Activated CD4-positive, alpha-beta T cell treated with anti-CD3 and anti-CD28 coated beads, Interleukin-2, amount 50 U/mL, for 24 hours (primary cell): ENCODE measurements at regions not wholly inside any gene's neighbourhood (a gene's known extent, or its start where the extent isn't known, plus 50 kb on each side); places are given as distances from the start of the nearest gene placed in this dataset.
"Not testable (repeated sequence)": the region's sequence is repeated elsewhere in the genome, so short reads cannot be mapped to it uniquely, and the experiment has no call there.

Experiments
- DNase-seq, 2 donors: peaks; one replicate each; pipeline ENCODE4 v3.0.0-alpha.2; 2020; ENCODE audit warnings: low read depth in 1 of 2, low spot score in 1 of 2

DNA sequence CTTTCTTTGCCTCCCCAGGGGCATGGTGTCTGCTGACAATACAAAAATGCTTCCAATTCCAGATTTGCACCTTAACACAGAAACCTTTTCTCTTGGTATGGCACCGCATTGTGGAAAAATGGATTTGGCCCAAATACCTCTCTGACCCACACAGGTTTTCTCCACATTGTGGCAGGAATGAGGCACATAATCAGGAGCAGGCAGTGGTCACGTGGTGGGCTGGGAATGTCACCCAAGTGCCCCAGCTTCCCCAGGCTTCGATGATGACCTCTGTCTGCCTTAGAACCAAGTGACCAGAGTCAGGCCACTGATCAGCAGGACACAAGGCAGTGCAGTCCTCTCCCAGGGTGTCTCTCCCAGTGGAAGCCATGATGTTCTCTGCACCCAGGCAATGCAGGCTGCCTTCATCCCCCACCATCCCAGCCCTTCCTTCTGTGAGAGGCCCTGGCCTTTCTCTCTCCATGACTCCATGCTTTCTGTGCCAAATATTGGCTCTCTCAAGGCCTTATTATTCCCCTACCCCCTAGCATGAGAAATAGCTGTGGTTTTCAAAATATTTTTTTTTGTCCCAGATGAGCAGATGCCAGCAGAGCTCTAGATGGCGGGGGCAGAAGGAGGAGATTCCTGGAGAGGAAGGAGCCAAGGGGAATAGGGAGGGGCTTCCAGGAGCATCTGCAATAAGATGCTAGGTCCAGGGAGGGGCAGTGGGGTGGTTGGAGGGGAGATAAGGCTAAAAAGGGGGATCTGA is 198.9 kb downstream of the ACKR3 start:
- no peak for DNase-seq

DNA sequence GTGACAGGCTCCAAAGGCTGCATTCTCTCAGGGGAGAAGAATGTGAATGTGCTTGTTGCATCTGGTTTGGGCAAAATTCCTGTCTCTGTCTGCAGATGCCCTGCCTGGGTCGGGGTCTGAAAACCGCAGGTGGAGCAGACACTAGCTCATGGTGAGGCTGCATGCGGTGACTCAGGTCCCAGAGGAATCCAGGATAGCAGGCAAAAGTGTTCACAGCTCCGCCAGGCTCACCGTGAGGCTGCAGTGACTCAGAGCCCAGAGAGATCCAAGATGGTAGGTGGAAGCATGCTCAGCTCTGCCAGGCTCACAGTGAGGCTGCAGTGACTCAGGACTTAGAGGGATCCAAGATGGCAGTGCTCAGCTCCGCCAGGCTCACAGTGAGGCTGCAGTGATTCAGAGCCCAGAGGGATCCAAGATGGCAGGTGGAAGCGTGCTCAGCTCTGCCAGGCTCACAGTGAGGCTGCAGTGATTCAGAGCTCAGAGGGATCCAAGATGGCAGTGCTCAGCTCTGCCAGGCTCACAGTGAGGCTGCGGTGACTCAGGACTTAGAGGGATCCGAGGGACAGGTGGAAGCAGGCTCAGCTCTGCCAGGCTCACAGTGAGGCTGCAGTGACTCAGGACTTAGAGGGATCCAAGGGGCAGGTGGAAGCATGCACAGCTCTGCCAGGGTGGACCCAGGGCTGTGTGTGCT is 200.5 kb downstream of the ACKR3 start:
- DNase-seq: no peak

- no peak for DNase-seq
Measured at GRCh38 chr2:236772220-236772837, 202.7 kb downstream of the ACKR3 start.

GRCh38 chr2:236773206-236773605 is 203.6 kb downstream of the ACKR3 start:
- no peak for DNase-seq

DNA sequence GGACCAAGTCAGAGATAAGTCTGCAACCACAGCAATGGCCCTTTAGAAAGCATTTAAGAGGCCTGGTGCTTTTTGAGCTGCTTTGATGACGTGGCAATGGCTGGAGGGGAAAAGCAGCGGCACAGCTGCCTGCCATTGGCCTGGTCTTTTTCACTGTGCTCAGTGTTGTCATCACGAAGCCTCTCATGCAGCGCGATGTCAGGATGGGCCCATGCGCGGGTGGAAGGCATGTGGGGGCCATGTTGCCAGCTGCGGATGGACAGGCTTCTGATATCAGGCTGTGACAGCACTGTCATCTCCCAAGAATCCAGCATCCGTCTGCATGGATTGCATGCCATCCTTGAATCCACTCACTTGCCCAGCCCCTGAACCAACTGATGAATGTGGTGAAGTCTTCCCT is 204.5 kb downstream of the ACKR3 start:
- DNase-seq: no peak

- no peak for DNase-seq
Measured at GRCh38 chr2:236775511-236775910, 205.9 kb downstream of the ACKR3 start.

DNA sequence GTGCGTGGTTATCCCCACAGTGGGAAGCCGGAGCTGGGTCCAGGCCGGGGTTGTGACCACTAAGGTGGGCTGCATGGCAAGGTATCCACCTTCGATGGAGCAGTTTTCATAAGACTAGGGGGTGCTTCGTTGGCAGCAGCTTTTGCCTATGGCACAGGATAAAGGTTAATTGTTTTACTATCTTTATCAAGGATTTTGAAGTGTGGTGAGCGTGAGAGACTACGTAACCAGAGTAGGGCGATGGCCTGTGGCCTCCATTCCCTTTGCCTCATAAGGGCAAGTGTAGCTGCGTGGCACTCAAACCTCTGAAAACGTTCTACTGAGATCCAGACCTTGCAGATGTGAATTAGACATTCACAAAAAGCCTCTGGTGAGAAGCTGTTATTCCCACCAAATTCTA is 206.6 kb downstream of the ACKR3 start:
- no peak for DNase-seq

- DNase-seq: no peak
Measured at GRCh38 chr2:236776695-236777251, 207.1 kb downstream of the ACKR3 start.

GRCh38 chr2:236777408-236777807 is 207.8 kb downstream of the ACKR3 start:
- no peak for DNase-seq

DNA sequence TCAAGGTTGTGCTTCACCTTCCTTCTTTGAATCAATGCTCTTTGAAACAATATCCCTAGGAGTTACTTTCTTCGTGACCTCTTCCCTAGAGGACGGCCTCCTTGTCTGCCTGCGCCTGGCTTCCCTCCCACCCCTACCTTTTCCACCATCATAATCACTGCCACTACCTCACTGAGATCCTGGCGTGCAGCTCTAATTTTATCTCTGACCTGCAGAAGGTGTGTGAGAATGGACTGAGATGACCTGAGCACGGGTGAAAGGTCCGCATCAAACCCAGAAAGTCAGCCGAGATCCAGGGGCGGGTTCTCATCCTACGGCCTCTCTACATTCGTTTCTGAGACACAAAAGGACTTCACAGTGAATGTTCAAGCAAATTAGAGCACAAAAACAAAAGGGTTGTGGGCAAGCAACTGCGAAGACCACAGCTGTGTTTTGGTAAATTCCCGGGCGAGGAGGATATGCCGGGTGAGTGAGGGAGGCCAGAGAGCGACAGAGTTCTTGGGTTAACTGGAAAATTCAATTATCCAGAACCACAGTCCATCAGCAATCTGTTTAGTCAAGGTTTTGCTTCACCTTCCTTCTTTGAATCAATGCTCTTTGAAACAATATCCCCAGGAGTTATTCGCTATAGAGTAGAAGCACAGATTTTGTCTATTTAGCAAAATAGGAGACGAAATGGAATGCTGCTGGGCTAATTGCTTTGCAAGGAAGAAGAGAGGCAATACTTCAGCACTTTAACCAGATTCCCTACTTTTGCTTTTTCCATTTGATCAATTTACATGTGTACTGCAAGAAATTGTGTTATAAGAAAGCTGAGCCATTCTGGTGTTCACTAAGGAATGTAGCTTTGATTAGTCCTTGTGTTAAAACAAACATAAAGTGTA is 212.6 kb downstream of the ACKR3 start:
- no peak for DNase-seq

GRCh38 chr2:236782938-236783337 is 213.3 kb downstream of the ACKR3 start:
- DNase-seq: no peak

GRCh38 chr2:236783417-236784020 is 213.9 kb downstream of the ACKR3 start:
- no peak for DNase-seq

DNA sequence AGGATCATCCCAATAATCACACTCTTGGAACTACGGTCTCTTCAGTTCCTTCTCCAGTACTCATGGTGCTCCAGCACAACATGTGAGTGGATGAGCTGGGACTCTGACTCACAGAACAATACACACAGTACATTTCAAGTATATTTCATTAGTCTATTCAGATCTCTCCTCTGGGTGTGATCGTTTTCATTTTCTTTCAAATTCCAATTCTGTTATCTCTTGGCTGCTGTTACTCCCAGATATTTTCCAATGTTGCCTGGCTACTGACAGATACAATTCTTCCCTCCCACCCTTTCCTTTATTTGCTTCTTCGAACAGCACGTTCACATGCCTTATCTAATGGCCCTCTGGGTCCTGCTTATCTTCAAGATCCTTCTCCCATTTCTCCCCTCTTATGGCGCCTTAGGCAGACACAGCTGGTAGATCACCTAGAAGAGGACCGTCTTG is 216.0 kb downstream of the ACKR3 start:
- DNase-seq: no peak

GRCh38 chr2:236786751-236787150 is 217.1 kb downstream of the ACKR3 start:
- no peak for DNase-seq

DNA sequence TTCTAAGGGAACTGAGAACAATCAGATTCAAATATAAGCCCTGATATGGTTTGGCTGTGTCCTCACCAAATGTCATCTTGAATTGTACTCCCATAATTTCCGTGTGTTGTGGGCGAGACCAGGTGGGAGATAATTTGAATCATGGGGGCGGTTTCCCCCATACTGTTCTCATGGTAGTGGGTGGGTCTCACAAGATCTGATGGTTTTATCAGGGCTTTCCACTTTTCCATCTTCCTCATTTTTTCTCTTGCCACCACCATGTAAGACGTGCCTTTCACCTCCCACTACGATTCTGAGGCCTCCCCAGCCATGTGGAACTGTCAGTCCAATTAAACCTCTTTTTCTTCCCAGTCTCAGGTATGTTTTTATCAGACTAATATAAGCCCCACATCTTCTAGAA is 217.8 kb downstream of the ACKR3 start:
- not testable (repeated sequence) for DNase-seq

DNA sequence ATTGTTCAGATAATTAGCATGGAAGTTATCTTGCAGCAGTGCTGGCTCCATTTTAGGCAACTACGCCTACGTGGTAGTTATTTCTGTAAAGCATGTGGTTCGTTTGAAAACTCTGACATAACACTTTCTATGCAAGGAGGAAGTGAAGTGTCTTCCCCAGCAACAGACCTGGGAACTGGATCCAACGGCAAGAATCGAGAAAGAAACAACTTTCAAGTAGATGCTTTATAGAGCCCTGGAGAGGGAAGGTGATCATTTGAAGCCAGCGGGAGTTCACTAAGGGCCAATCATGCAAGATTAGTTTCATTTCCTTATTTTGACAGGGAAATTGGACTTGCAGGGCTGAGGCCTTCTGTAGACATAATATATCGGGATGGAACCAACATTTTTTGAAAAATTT is 218.3 kb downstream of the ACKR3 start:
- DNase-seq: no peak

- no peak for DNase-seq
Measured at GRCh38 chr2:236790963-236791362, 221.3 kb downstream of the ACKR3 start.

GRCh38 chr2:236793023-236794011 is 223.7 kb downstream of the ACKR3 start:
- DNase-seq: no peak

- no peak for DNase-seq
Measured at GRCh38 chr2:236794176-236794957, 224.7 kb downstream of the ACKR3 start.
